Colonic mucosa (tissue), 4 donors: ENCODE measurements at regions not wholly inside any gene's neighbourhood (a gene's known extent, or its start where the extent isn't known, plus 50 kb on each side); places are given as distances from the start of the nearest gene placed in this dataset.

ENCODE experiments used
- DNase-seq: peaks from one replicate; pipeline ENCODE4 v3.0.0-alpha.2; 2020
- H3K27ac ChIP-seq: fragments of 200-600 bp; one replicate; pipeline ENCODE4 v1.8.0; 2021
- H3K27me3 ChIP-seq: fragments of 200-600 bp; one replicate; pipeline ENCODE4 v1.8.0; 2021
- H3K36me3 ChIP-seq: fragments of 200-600 bp; one replicate; pipeline ENCODE4 v1.8.0; 2021
- H3K4me1 ChIP-seq: fragments of 200-600 bp; one replicate; pipeline ENCODE4 v1.8.0; 2021; ENCODE audit warnings: mild to moderate bottlenecking
- H3K4me3 ChIP-seq: fragments of 200-600 bp; one replicate; pipeline ENCODE4 v1.8.0; 2021
- H3K9ac ChIP-seq, 2 donors: one replicate each; pipeline ENCODE4 v1.7.0; 2013; ENCODE audit warnings: control low read depth in 2 of 2, low read depth in 2 of 2, low read length in 2 of 2
- H3K9me3 ChIP-seq: fragments of 200-600 bp; one replicate; pipeline ENCODE4 v1.8.0; 2021
- CTCF ChIP-seq: fragments of 200-600 bp; IDR thresholded peaks from one replicate; pipeline ENCODE4 v1.8.0; 2022; ENCODE audit warnings: antibody characterized with exemption, mild to moderate bottlenecking
- intact Hi-C: fragments of 100-400 bp; cut with DNase I; formaldehyde crosslinking; loops from one replicate; pipeline ENCODE4 v1.14.1; 2022
- donor health status: healthy.
- donor health status: DM: no; HTN: no; CAD: no.
- donor health status: DM: no; HTN: no; CAD: no.

GRCh38 chr20:54759589-54759988, 284.2 kb downstream of the DOK5 start:
- no peaks in the 10 kb centered on the region for H3K9me3 ChIP-seq
- no peaks in the 10 kb centered on the region for H3K4me1 ChIP-seq
- no peaks in the 10 kb centered on the region for H3K36me3 ChIP-seq
- no peak overlapping the region for H3K9ac ChIP-seq
- intact Hi-C loops = no loop called here
- DNase-seq = no peak
- TF ChIP-seq CTCF = no peak
- no peaks in the 10 kb centered on the region for H3K27me3 ChIP-seq
- no peak overlapping the region for H3K4me3 ChIP-seq
- H3K27ac ChIP-seq = no peak overlapping the region

- no peaks in the 10 kb centered on the region for H3K9me3 ChIP-seq
- intact Hi-C loops = no loop called here
- H3K36me3 ChIP-seq = no peaks in the 10 kb centered on the region
- H3K27me3 ChIP-seq = no peaks in the 10 kb centered on the region
- no peak for TF ChIP-seq CTCF
- no peak overlapping the region for H3K4me3 ChIP-seq
- H3K27ac ChIP-seq = no peak overlapping the region
- no peak for DNase-seq
- no peak overlapping the region for H3K9ac ChIP-seq
- no peaks in the 10 kb centered on the region for H3K4me1 ChIP-seq
Observed at GRCh38 chr20:54746796-54747195, 271.4 kb downstream of the DOK5 start.

- no peak overlapping the region for H3K4me3 ChIP-seq
- H3K27ac ChIP-seq = no peak overlapping the region
- no peak for TF ChIP-seq CTCF
- H3K36me3 ChIP-seq = no peaks in the 10 kb centered on the region
- H3K9ac ChIP-seq = no peak overlapping the region
- no peaks in the 10 kb centered on the region for H3K9me3 ChIP-seq
- no peak for DNase-seq
- H3K4me1 ChIP-seq = no peaks in the 10 kb centered on the region
- H3K27me3 ChIP-seq = no peaks in the 10 kb centered on the region
- intact Hi-C loops = no loop called here
Observed at GRCh38 chr20:54745780-54746179, 270.4 kb downstream of the DOK5 start.

DNA sequence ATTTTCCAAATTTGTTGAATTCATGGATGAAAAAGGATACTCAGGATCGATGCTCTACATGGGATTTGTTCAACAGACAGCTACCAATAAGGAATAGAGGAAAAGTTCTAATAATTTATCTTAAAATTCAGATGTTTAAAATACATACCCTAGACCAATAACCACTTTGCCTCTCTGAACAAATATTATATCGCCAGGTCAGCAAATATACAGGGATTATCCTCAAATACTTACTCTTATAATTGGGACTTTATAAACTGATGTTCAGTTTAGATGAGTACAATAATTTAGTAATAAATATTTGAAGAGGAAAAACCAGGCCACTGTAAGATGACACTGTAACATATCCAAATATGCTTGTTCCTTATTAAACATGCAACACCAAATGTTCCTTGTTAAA, 268.7 kb downstream of the DOK5 start:
- H3K4me1 ChIP-seq = no peaks in the 10 kb centered on the region
- no peak overlapping the region for H3K4me3 ChIP-seq
- intact Hi-C loops = no loop called here
- TF ChIP-seq CTCF = no peak
- H3K9me3 ChIP-seq = no peaks in the 10 kb centered on the region
- no peak overlapping the region for H3K27ac ChIP-seq
- H3K27me3 ChIP-seq = no peaks in the 10 kb centered on the region
- no peak overlapping the region for H3K9ac ChIP-seq
- H3K36me3 ChIP-seq = no peaks in the 10 kb centered on the region
- DNase-seq = no peak

GRCh38 chr20:54742193-54742592, 266.8 kb downstream of the DOK5 start:
- no peaks in the 10 kb centered on the region for H3K9me3 ChIP-seq
- no peak overlapping the region for H3K4me3 ChIP-seq
- H3K9ac ChIP-seq = no peak overlapping the region
- H3K36me3 ChIP-seq = no peaks in the 10 kb centered on the region
- no peaks in the 10 kb centered on the region for H3K27me3 ChIP-seq
- no peaks in the 10 kb centered on the region for H3K4me1 ChIP-seq
- no peak overlapping the region for H3K27ac ChIP-seq
- no peak for TF ChIP-seq CTCF
- intact Hi-C loops = no loop called here
- DNase-seq = no peak

DNA sequence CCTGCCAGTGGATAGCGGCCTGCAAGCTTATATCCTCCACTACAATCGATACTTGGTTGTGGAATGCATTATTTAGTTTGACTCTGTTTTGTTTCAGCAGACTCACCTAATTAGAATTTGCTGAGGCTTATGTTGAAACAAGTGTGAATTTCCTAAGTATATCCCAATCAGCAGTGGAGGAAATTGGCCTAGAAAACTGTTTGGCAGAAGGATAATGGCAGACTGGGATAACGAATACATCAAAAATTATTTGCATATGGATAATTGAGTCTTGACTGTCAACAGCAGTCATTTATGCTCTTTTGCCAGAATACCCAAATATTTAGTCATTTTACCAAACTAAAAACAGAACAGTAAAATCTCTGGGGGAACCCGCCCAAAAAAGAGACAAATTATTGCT, 261.0 kb downstream of the DOK5 start:
- no peaks in the 10 kb centered on the region for H3K27me3 ChIP-seq
- H3K36me3 ChIP-seq = no peaks in the 10 kb centered on the region
- no peak overlapping the region for H3K9ac ChIP-seq
- intact Hi-C loops = no loop called here
- no peak overlapping the region for H3K4me3 ChIP-seq
- no peak for DNase-seq
- no peaks in the 10 kb centered on the region for H3K9me3 ChIP-seq
- no peak overlapping the region for H3K27ac ChIP-seq
- no peak for TF ChIP-seq CTCF
- no peaks in the 10 kb centered on the region for H3K4me1 ChIP-seq
